CD14-positive monocyte (primary cell): ENCODE measurements at regions not wholly inside any gene's neighbourhood (a gene's known extent, or its start where the extent isn't known, plus 50 kb on each side); places are given as distances from the start of the nearest gene placed in this dataset.

ENCODE experiments used
- DNase-seq, 3 donors: peaks; one replicate each; pipeline ENCODE4 v3.0.0-alpha.2; 2011 to 2022
- H2AFZ ChIP-seq: 2 replicates; pipeline ENCODE4 v1.6.0; 2012; ENCODE audit warnings: mild to moderate bottlenecking, low read depth, low read length, inconsistent platforms; ENCODE audit not compliant: insufficient read depth, poor library complexity, severe bottlenecking
- H3K27ac ChIP-seq, 2 donors: 1 replicate in 1 of 2; 2 replicates in 1 of 2; pipeline ENCODE4 v1.5.1; 2012 to 2013; ENCODE audit warnings: low read length in 2 of 2, control low read depth in 1 of 2, inconsistent platforms in 1 of 2, low read depth in 1 of 2, mild to moderate bottlenecking in 1 of 2
- H3K27me3 ChIP-seq, 2 donors: one replicate each; pipeline versions ENCODE4 v1.6.0 to v1.6.1; 2011 to 2013; ENCODE audit warnings: low read length in 2 of 2; ENCODE audit not compliant: control insufficient read depth in 2 of 2, insufficient read depth in 2 of 2
- H3K36me3 ChIP-seq, 2 donors: replicated peaks in 1 of 2; 1 replicate in 1 of 2; 2 replicates in 1 of 2; pipeline versions ENCODE4 v1.5.1 to v1.6.1; 2012 to 2013; ENCODE audit warnings: low read length in 2 of 2, control low read depth in 1 of 2, inconsistent platforms in 1 of 2, mild to moderate bottlenecking in 1 of 2; ENCODE audit not compliant: insufficient read depth in 2 of 2, control insufficient read depth in 1 of 2
- H3K4me1 ChIP-seq, 2 donors: 1 replicate in 1 of 2; 2 replicates in 1 of 2; pipeline versions ENCODE4 v1.5.1 to v1.6.1; 2012 to 2013; ENCODE audit warnings: low read length in 2 of 2, control low read depth in 1 of 2, inconsistent platforms in 1 of 2, mild to moderate bottlenecking in 1 of 2, moderate library complexity in 1 of 2; ENCODE audit not compliant: insufficient read depth in 2 of 2, control insufficient read depth in 1 of 2
- H3K4me2 ChIP-seq: replicated peaks from 2 replicates; pipeline ENCODE3; 2012; ENCODE audit warnings: low read length, moderate library complexity, mild to moderate bottlenecking; ENCODE audit not compliant: poor library complexity, severe bottlenecking; ENCODE audit errors: extremely low read depth
- H3K4me3 ChIP-seq, 3 experiments: fragments of 200-600 bp in 1 of 3; sonication (generic) in 1 of 3; replicated peaks in 1 of 3; 1 replicate in 2 of 3; 2 replicates in 1 of 3; pipeline ENCODE4 v1.5.1; 2011 to 2013; ENCODE audit warnings: low read length in 3 of 3, mild to moderate bottlenecking in 3 of 3, control low read depth in 2 of 3, low read depth in 2 of 3, inconsistent platforms in 1 of 3, moderate library complexity in 1 of 3
- H3K79me2 ChIP-seq: 2 replicates; pipeline ENCODE4 v1.6.0; 2012; ENCODE audit warnings: mild to moderate bottlenecking, control low read depth, inconsistent platforms, low read length, moderate library complexity; ENCODE audit not compliant: insufficient read depth
- H3K9ac ChIP-seq: 2 replicates; pipeline ENCODE4 v1.6.0; 2017; ENCODE audit warnings: low read length, mild to moderate bottlenecking; ENCODE audit not compliant: insufficient read depth, poor library complexity, severe bottlenecking
- H3K9me3 ChIP-seq, 2 donors: replicated peaks in 1 of 2; 1 replicate in 1 of 2; 2 replicates in 1 of 2; pipeline versions ENCODE4 v1.5.1 to v1.6.1; 2012 to 2013; ENCODE audit warnings: low read length in 2 of 2, control low read depth in 1 of 2; ENCODE audit not compliant: control insufficient read depth in 1 of 2, insufficient read depth in 1 of 2
- H4K20me1 ChIP-seq: 2 replicates; pipeline ENCODE4 v1.6.0; 2012; ENCODE audit warnings: mild to moderate bottlenecking, low read length, control low read depth, moderate library complexity; ENCODE audit not compliant: insufficient read depth
- H3K27ac Mint-ChIP-seq, 7 donors: one replicate each; pipeline ENCODE4 v1.8.0; 2020; ENCODE audit warnings: mild to moderate bottlenecking in 7 of 7, mixed read lengths in 7 of 7, moderate library complexity in 6 of 7, inconsistent platforms in 2 of 7
- H3K27me3 Mint-ChIP-seq, 3 donors: one replicate each; pipeline ENCODE4 v1.8.0; 2021 to 2022; ENCODE audit warnings: low read depth in 3 of 3, mild to moderate bottlenecking in 3 of 3, mixed read lengths in 3 of 3, moderate library complexity in 3 of 3, inconsistent platforms in 1 of 3
- H3K36me3 Mint-ChIP-seq, 2 donors: one replicate each; pipeline ENCODE4 v1.8.0; 2020; ENCODE audit warnings: mixed read lengths in 2 of 2, inconsistent platforms in 1 of 2, mild to moderate bottlenecking in 1 of 2
- H3K4me1 Mint-ChIP-seq: one replicate; pipeline ENCODE4 v1.8.0; 2020; ENCODE audit warnings: mild to moderate bottlenecking, mixed read lengths
- H3K4me3 Mint-ChIP-seq, 2 donors: one replicate each; pipeline ENCODE4 v1.8.0; 2020; ENCODE audit warnings: mild to moderate bottlenecking in 2 of 2, mixed read lengths in 2 of 2, moderate library complexity in 1 of 2
- H3K9me3 Mint-ChIP-seq, 7 donors: one replicate each; pipeline ENCODE4 v1.8.0; 2020 to 2022; ENCODE audit warnings: mixed read lengths in 7 of 7, mild to moderate bottlenecking in 6 of 7, moderate library complexity in 6 of 7, inconsistent platforms in 2 of 7
- WGBS: methylation state at CpG from one replicate; pipeline ENCODE4 v1.1.5; 2013; ENCODE audit warnings: missing lambda C conversion rate; ENCODE audit not compliant: insufficient coverage; 5-methylcytosine and 5-hydroxymethylcytosine counted together
- intact Hi-C, 2 donors: fragments of 100-400 bp; cut with micrococcal nuclease; formaldehyde crosslinking; loops; one replicate each; pipeline versions ENCODE4 v1.15.0 to v1.15.1; 2023
- TF ChIP-seq, protein P1 (sequence below): fragments of 200-600 bp; IDR thresholded peaks from one replicate; pipeline ENCODE4 v1.8.0; 2022; ENCODE audit warnings: antibody characterized with exemption, mild to moderate bottlenecking

DNA sequence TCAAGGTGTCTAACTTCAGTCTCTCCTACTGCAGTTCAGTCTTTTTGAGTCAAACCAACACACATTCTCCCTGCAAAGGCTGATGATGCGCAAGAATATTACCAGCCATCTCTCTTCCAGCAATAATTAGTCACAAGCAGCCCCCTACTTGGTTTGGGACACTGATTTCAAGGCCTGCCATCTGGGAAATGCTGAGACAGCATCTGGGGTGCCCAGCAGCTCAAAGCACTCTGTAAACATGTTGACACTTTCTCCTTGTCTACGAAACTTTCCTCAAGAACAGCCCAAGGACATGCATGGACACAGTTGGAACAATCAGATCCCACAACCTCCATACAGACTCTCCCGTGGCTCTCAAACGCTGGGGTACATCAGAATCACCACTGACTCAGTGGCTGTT is 149.2 kb upstream of the RPL38 start:
- Mint-ChIP-seq H3K27ac (no peak overlapping the region), H3K4me3 (no peak overlapping the region), H3K36me3 (no peaks in the 10 kb centered on the region), H3K9me3 (peaks cover 0 to 2% (median 0%) of the 10 kb centered on the region in 7 donors), H3K27me3 (peaks cover 21 to 41% (median 24%) of the 10 kb centered on the region in 3 donors), H3K4me1 (no peaks in the 10 kb centered on the region)
- DNase-seq, result no peak
- Histone ChIP-seq H3K79me2 (no peaks in the 10 kb centered on the region), H3K27ac (no peak overlapping the region), H4K20me1 (no peaks in the 10 kb centered on the region), H3K27me3 (peaks cover 0 to 5% of the 10 kb centered on the region in 2 donors), H3K4me2 (no peak overlapping the region), H2AFZ (no peak overlapping the region), H3K9ac (no peak overlapping the region), H3K36me3 (no peaks in the 10 kb centered on the region), H3K4me1 (no peaks in the 10 kb centered on the region), H3K9me3 (no peaks in the 10 kb centered on the region), H3K4me3 (no peak overlapping the region)
- TF ChIP-seq, protein P1, sequence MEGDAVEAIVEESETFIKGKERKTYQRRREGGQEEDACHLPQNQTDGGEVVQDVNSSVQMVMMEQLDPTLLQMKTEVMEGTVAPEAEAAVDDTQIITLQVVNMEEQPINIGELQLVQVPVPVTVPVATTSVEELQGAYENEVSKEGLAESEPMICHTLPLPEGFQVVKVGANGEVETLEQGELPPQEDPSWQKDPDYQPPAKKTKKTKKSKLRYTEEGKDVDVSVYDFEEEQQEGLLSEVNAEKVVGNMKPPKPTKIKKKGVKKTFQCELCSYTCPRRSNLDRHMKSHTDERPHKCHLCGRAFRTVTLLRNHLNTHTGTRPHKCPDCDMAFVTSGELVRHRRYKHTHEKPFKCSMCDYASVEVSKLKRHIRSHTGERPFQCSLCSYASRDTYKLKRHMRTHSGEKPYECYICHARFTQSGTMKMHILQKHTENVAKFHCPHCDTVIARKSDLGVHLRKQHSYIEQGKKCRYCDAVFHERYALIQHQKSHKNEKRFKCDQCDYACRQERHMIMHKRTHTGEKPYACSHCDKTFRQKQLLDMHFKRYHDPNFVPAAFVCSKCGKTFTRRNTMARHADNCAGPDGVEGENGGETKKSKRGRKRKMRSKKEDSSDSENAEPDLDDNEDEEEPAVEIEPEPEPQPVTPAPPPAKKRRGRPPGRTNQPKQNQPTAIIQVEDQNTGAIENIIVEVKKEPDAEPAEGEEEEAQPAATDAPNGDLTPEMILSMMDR, result no peak
- intact Hi-C loops, result no loop called here
- WGBS, result 83% methylated on average over 2 of the region's 4 CpGs

DNA sequence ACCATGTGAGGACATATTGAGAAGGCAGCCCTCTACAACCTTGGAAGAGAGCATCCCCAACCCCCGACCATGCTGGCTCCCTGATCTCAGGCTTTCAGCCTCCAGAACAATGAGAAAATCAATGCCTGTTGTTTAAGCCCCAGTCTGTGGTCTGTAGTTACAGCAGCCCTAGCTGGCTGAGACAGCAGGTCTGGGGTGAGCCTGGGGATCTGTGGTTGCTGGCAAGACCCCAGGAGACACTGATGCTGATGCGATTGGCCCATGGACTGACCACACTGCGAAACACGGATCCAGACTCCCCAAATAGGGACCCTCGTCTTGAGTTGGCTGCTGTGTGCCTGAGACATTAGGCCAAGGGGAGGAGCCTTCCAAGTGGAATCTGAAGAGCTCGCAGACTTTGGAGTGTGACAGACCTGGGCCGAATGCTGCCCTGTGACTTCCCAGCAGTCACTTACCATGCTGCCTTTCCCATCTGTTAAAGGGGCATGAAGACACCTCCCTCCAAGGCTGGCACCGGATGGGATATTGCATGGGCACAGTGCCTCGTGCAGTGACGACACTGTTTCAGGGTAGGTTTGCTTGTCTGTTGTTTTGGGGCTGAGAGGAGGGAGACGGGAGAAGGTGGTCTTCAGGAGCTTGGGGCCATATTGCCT is 147.8 kb upstream of the RPL38 start:
- Mint-ChIP-seq H3K4me1 (peaks cover 1% of the 10 kb centered on the region), H3K9me3 (peaks cover 0 to 4% (median 0%) of the 10 kb centered on the region in 7 donors), H3K36me3 (no peaks in the 10 kb centered on the region), H3K4me3 (no peak overlapping the region), H3K27ac (no peak overlapping the region), H3K27me3 (peaks cover 21 to 41% (median 25%) of the 10 kb centered on the region in 3 donors)
- no peak for DNase-seq
- no peak overlapping the region for H2AFZ ChIP-seq
- H3K36me3 ChIP-seq, result no peaks in the 10 kb centered on the region
- H3K4me2 ChIP-seq, result no peak overlapping the region
- peaks cover 0 to 5% of the 10 kb centered on the region in 2 donors for H3K27me3 ChIP-seq
- WGBS, result 72% methylated on average over 10 of the region's 11 CpGs
- H3K27ac ChIP-seq, result no peak overlapping the region
- no peaks in the 10 kb centered on the region for H3K9me3 ChIP-seq
- no peaks in the 10 kb centered on the region for H3K4me1 ChIP-seq
- H3K4me3 ChIP-seq, result no peak overlapping the region
- TF ChIP-seq, protein P1, result no peak
- no peaks in the 10 kb centered on the region for H4K20me1 ChIP-seq
- no peaks in the 10 kb centered on the region for H3K79me2 ChIP-seq
- intact Hi-C loops, result no loop called here
- H3K9ac ChIP-seq, result no peak overlapping the region
